Thoracic aorta (tissue), 2 donors: ENCODE measurements at regions not wholly inside any gene's neighbourhood (a gene's known extent, or its start where the extent isn't known, plus 50 kb on each side); places are given as distances from the start of the nearest gene placed in this dataset.
"Not testable (repeated sequence)": the region's sequence is repeated elsewhere in the genome, so short reads cannot be mapped to it uniquely, and the experiment has no call there.

Source experiments
- ATAC-seq: fragments of 150-250 bp; one replicate; pipeline ENCODE4 v1.8.0; 2017; ENCODE audit warnings: low read depth; ENCODE audit not compliant: insufficient number of reproducible peaks, low FRiP score
- DNase-seq: peaks from one replicate; pipeline ENCODE4 v3.0.0-alpha.2; 2020; ENCODE audit warnings: low spot score
- H3K27ac ChIP-seq, 2 donors: fragments of 200-600 bp; sonication (generic); 1 replicate in 1 of 2; 2 replicates in 1 of 2; pipeline ENCODE4 v1.5.1; 2016; ENCODE audit warnings: mild to moderate bottlenecking in 2 of 2, moderate library complexity in 2 of 2
- H3K27me3 ChIP-seq: fragments of 200-600 bp; sonication (generic); replicated peaks from 2 replicates; pipeline ENCODE4 v1.6.0; 2016; ENCODE audit warnings: mild to moderate bottlenecking; ENCODE audit not compliant: insufficient read depth
- H3K36me3 ChIP-seq: fragments of 200-600 bp; sonication (generic); one replicate; pipeline ENCODE4 v1.5.1; 2016
- H3K4me1 ChIP-seq, 2 donors: fragments of 200-600 bp; sonication (generic); 1 replicate in 1 of 2; 2 replicates in 1 of 2; pipeline versions ENCODE4 v1.5.1 to v1.6.0; 2016; ENCODE audit warnings: low read depth in 2 of 2, mild to moderate bottlenecking in 1 of 2; ENCODE audit not compliant: control insufficient read depth in 1 of 2
- H3K4me3 ChIP-seq: fragments of 200-600 bp; sonication (generic); 2 replicates; pipeline ENCODE4 v1.5.1; 2016; ENCODE audit warnings: mild to moderate bottlenecking
- H3K9me3 ChIP-seq: fragments of 200-600 bp; sonication (generic); 2 replicates; pipeline ENCODE4 v1.5.1; 2016
- TF ChIP-seq, protein P1 (sequence below): fragments of 200-600 bp; sonication (generic); IDR thresholded peaks from one replicate; pipeline ENCODE4 v1.5.1; 2019; ENCODE audit warnings: antibody characterized with exemption

DNA sequence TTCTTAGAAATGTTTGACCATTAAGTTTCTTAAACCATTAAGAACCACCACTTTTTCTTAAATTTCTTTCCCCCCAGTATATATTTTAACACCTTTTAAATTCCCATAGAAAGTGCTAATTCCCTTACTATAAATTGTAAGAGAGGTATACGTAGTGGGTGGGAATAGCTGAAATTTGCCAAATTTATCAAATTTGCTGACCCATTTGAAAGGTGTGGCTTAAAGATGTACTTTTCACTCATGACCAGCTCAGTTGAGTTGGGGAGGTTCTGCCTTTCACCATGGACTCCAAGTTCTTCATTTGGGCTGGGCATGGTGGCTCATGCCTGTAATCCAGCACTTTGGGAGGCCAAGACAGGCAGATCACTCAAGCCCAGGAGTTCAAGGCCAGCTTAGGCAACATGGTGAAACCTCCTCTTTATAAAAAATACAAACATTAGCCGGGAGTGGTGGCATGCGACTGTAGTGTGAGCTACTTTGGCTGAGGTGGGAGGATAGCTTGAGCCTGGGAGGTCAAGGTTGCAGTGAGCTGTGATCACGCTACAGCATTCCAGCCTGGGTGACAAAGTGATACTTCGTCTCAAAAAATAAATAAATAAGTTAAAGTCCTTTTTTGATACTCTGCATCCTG, 133.2 kb downstream of the MRPL57 start:
- DNase-seq (no peak), ATAC-seq (no peak)
- Histone ChIP-seq H3K9me3 (no peaks in the 10 kb centered on the region), H3K27me3 (no peaks in the 10 kb centered on the region), H3K4me1 (no peaks in the 10 kb centered on the region), H3K27ac (no peak overlapping the region), H3K4me3 (no peak overlapping the region), H3K36me3 (no peaks in the 10 kb centered on the region)
- TF ChIP-seq, protein P1, sequence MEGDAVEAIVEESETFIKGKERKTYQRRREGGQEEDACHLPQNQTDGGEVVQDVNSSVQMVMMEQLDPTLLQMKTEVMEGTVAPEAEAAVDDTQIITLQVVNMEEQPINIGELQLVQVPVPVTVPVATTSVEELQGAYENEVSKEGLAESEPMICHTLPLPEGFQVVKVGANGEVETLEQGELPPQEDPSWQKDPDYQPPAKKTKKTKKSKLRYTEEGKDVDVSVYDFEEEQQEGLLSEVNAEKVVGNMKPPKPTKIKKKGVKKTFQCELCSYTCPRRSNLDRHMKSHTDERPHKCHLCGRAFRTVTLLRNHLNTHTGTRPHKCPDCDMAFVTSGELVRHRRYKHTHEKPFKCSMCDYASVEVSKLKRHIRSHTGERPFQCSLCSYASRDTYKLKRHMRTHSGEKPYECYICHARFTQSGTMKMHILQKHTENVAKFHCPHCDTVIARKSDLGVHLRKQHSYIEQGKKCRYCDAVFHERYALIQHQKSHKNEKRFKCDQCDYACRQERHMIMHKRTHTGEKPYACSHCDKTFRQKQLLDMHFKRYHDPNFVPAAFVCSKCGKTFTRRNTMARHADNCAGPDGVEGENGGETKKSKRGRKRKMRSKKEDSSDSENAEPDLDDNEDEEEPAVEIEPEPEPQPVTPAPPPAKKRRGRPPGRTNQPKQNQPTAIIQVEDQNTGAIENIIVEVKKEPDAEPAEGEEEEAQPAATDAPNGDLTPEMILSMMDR, result no peak

DNA sequence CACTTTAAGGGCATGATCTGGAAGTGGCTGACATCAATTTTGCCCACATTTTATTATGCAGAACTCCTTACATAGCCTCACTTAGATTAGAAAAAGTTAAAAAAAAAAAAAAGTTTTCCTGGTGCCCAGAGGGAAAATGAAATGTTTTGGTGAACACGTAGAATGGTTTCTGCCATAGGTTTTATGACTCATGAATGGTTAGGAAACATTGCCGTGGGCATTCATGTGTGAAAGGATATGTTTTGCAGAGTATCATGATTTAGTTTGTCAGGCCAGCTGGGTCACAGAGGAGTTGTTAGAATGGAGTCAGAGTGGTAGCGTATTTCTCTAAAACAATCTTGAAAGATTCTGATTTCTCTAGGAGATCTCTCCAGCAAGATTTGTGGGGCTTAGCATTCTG, 133.8 kb downstream of the MRPL57 start:
- Histone ChIP-seq H3K27ac (no peak overlapping the region), H3K4me1 (no peaks in the 10 kb centered on the region), H3K27me3 (no peaks in the 10 kb centered on the region), H3K4me3 (no peak overlapping the region), H3K9me3 (no peaks in the 10 kb centered on the region), H3K36me3 (no peaks in the 10 kb centered on the region)
- ATAC-seq, result no peak
- TF ChIP-seq, protein P1, result no peak
- DNase-seq, result no peak

DNA sequence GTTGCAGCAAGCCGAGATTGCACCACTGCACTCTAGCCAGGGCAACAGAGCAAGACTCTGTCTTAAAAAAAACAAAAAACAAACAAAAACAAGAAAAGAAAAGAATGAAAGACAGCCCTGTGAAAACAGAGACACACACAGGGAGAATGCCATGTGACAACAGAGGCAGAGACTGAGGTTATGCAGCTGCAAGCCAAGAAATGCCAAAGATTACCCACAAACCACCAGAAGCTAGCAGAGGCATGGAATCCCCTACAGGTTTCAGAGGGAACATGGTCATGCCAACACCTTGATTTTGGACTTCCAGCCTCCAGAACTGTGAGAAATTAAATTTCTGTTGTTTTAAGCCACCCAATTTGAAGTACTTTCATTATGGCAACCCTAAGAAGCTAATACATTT, 138.5 kb downstream of the MRPL57 start:
- DNase-seq, H3K36me3 ChIP-seq, H3K4me3 ChIP-seq, H3K4me1 ChIP-seq, H3K27me3 ChIP-seq, ATAC-seq, H3K9me3 ChIP-seq, H3K27ac ChIP-seq: not testable (repeated sequence)

DNA sequence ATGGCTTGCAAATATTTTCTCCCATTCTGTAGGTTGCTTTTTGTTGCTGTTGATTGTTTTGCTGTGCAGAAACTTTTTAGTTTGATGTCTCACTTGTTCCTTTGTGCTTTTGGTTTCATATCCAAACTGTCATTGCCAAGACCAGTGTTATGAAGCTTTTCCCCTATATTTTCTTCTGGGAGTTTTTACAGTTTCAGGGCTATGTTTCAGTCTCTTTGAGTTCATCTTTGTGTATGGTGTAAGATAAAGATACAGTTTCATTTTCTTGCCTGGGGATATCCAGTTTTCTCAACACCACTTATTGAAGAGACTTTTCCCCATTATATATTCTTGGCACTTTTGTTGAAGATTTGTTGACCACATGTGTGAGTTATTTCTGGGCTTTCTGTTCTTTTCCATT, 139.9 kb downstream of the MRPL57 start:
- Histone ChIP-seq H3K27me3 (no peaks in the 10 kb centered on the region), H3K4me1 (peaks cover 0 to 4% of the 10 kb centered on the region in 2 donors), H3K27ac (no peak overlapping the region), H3K36me3 (no peaks in the 10 kb centered on the region), H3K4me3 (no peak overlapping the region), H3K9me3 (no peaks in the 10 kb centered on the region)
- no peak for ATAC-seq
- TF ChIP-seq, protein P1, result no peak
- DNase-seq, result no peak

DNA sequence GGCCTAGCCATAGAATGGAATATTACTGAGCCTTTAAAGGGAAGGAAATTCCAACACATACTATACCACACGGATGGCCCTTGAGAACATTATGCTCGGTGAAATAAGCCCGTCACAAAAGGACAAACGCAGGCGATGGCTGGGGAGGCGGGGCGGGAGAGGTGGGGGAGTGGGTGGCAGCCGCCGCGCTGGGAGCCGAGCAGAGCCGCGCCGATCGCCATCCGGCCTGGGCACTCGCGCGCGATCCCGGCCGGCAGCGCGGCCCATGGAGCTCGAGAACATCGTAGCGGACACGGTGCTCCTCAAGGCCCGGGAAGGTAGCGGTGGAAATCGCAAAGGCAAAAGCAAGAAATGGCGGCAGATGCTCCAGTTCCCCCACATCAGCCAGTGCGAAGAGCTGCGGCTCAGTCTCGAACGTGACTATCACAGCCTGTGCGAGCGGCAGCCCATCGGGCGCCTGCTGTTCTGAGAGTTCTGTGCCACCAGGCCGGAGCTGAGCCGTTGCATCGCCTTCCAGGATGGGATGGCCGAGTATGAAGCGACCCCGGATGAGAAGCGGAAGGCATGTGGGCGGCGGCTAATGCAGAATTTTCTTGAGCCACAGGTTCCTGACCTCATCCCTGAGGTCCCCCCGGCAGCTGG, 140.1 kb downstream of the ZDHHC20 start:
- Histone ChIP-seq H3K9me3 (no peaks in the 10 kb centered on the region), H3K27ac (no peak overlapping the region), H3K27me3 (no peaks in the 10 kb centered on the region), H3K4me3 (peak overlapping the region; percentile 56), H3K4me1 (peaks cover 0 to 4% of the 10 kb centered on the region in 2 donors), H3K36me3 (no peaks in the 10 kb centered on the region)
- DNase-seq (no peak), ATAC-seq (no peak)
- TF ChIP-seq, protein P1, result no peak
